ENCODE measurements at regions not wholly inside any gene's neighbourhood (a gene's known extent, or its start where the extent isn't known, plus 50 kb on each side); places are given as distances from the start of the nearest gene placed in this dataset.

DNA sequence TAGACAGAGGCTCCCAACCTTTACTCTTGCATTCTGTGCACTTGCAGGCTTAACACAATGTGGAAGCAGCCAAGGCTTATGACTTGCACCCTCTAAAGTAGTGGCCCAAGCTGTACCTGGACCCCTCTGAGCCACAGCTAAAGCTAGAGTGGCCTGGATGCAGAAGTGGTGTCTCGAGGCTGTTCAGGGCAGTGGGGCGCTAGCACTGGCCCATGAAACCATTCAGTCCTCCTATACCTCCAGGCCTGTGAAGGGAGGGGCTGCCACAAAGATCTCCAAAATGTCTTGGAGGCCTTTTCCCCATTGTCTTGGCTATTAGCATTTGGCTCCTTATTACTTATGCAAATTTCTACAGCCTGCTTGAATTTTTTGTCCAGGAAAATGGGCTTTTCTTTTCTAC, 207.7 kb downstream of the OSR1 start:
- TF ChIP-seq, protein P1, sequence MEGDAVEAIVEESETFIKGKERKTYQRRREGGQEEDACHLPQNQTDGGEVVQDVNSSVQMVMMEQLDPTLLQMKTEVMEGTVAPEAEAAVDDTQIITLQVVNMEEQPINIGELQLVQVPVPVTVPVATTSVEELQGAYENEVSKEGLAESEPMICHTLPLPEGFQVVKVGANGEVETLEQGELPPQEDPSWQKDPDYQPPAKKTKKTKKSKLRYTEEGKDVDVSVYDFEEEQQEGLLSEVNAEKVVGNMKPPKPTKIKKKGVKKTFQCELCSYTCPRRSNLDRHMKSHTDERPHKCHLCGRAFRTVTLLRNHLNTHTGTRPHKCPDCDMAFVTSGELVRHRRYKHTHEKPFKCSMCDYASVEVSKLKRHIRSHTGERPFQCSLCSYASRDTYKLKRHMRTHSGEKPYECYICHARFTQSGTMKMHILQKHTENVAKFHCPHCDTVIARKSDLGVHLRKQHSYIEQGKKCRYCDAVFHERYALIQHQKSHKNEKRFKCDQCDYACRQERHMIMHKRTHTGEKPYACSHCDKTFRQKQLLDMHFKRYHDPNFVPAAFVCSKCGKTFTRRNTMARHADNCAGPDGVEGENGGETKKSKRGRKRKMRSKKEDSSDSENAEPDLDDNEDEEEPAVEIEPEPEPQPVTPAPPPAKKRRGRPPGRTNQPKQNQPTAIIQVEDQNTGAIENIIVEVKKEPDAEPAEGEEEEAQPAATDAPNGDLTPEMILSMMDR (IDR thresholded peaks at IDR 0.05) = no peak
- no peak for TF ChIP-seq EP300 (IDR thresholded peaks at IDR 0.05)

All from gastroesophageal sphincter (tissue), 3 donors.